Vagina (tissue), 2 donors: ENCODE measurements at regions not wholly inside any gene's neighbourhood (a gene's known extent, or its start where the extent isn't known, plus 50 kb on each side); places are given as distances from the start of the nearest gene placed in this dataset.
"Not testable (repeated sequence)": the region's sequence is repeated elsewhere in the genome, so short reads cannot be mapped to it uniquely, and the experiment has no call there.

Experiments used
- DNase-seq, 2 donors: peaks; one replicate each; pipeline ENCODE4 v3.0.0-alpha.2; 2017; ENCODE audit errors: extremely low spot score in 2 of 2
- H3K27ac ChIP-seq: fragments of 200-600 bp; sonication (generic); one replicate; pipeline ENCODE4 v1.5.1; 2019
- H3K27me3 ChIP-seq: fragments of 200-600 bp; sonication (generic); one replicate; pipeline ENCODE4 v1.5.1; 2019
- H3K36me3 ChIP-seq, 2 donors: fragments of 200-600 bp; sonication (generic); one replicate each; pipeline ENCODE4 v1.5.1; 2017 to 2019
- H3K4me1 ChIP-seq: fragments of 200-600 bp; sonication (generic); one replicate; pipeline ENCODE4 v1.5.1; 2019
- H3K4me3 ChIP-seq, 2 donors: fragments of 200-600 bp; sonication (generic); 1 replicate in 1 of 2; 2 replicates in 1 of 2; pipeline ENCODE4 v1.5.1; 2016 to 2019
- H3K9me3 ChIP-seq: fragments of 200-600 bp; sonication (generic); one replicate; pipeline ENCODE4 v1.5.1; 2019
- CTCF ChIP-seq, 3 experiments: fragments of 450-650 bp in 2 of 3; fragments of 200-600 bp in 1 of 3; sonication (generic) in 1 of 3; IDR thresholded peaks; one replicate each; pipeline ENCODE4 v1.5.1; 2017 to 2019; ENCODE audit warnings: antibody characterized with exemption in 3 of 3, mild to moderate bottlenecking in 2 of 3, moderate library complexity in 2 of 3
- POLR2A ChIP-seq, 2 donors: fragments of 450-650 bp; IDR thresholded peaks; one replicate each; pipeline ENCODE4 v1.6.1; 2017; ENCODE audit warnings: antibody characterized with exemption in 2 of 2, mild to moderate bottlenecking in 2 of 2, moderate library complexity in 2 of 2
- POLR2AphosphoS5 ChIP-seq, 2 donors: sonication (generic); formaldehyde crosslinking; IDR thresholded peaks; one replicate each; pipeline ENCODE4 v1.9.0; 2017; ENCODE audit warnings: antibody characterized with exemption in 2 of 2, mild to moderate bottlenecking in 2 of 2, low read depth in 1 of 2; ENCODE audit not compliant: insufficient read depth in 1 of 2
- intact Hi-C: fragments of 100-400 bp; cut with DNase I; formaldehyde crosslinking; loops from one replicate; pipeline ENCODE4 v1.15.1; 2023

GRCh38 chr2:234363011-234363487, 133.8 kb downstream of the ARL4C start:
- Histone ChIP-seq H3K4me3 (no peak overlapping the region), H3K4me1 (peaks cover 54% of the 10 kb centered on the region), H3K9me3 (no peaks in the 10 kb centered on the region), H3K27ac (peak overlapping the region; percentile 27), H3K27me3 (no peaks in the 10 kb centered on the region), H3K36me3 (no peaks in the 10 kb centered on the region)
- TF ChIP-seq POLR2A (IDR thresholded peaks at IDR 0.05), result no peak
- TF ChIP-seq POLR2AphosphoS5 (IDR thresholded peaks at IDR 0.05; ENCODE audit: insufficient read depth in 1 of 2, low read depth in 1 of 2), result peak in 1 of 2 donors; percentile 20
- intact Hi-C loops, result no loop called here
- DNase-seq, result no peak

- H3K27ac ChIP-seq, H3K36me3 ChIP-seq, H3K9me3 ChIP-seq, H3K4me3 ChIP-seq, intact Hi-C loops, H3K27me3 ChIP-seq, DNase-seq: not testable (repeated sequence)
- TF ChIP-seq POLR2AphosphoS5 (IDR thresholded peaks at IDR 0.05; ENCODE audit: insufficient read depth in 1 of 2, low read depth in 1 of 2), result peak in 1 of 2 donors; percentile 27
- peaks cover 30% of the 10 kb centered on the region for H3K4me1 ChIP-seq
Observed at GRCh38 chr2:234360313-234360975, 136.4 kb downstream of the ARL4C start.

- H3K4me3 ChIP-seq, result no peak overlapping the region
- no peaks in the 10 kb centered on the region for H3K9me3 ChIP-seq
- H3K27ac ChIP-seq, result no peak overlapping the region
- H3K27me3 ChIP-seq, result no peaks in the 10 kb centered on the region
- H3K36me3 ChIP-seq, result no peaks in the 10 kb centered on the region
- TF ChIP-seq CTCF (IDR thresholded peaks at IDR 0.05) (no peak), POLR2AphosphoS5 (IDR thresholded peaks at IDR 0.05; ENCODE audit: insufficient read depth in 1 of 2, low read depth in 1 of 2) (no peak), POLR2A (IDR thresholded peaks at IDR 0.05) (no peak)
- H3K4me1 ChIP-seq, result peaks cover 5% of the 10 kb centered on the region
- DNase-seq, result no peak
- intact Hi-C loops, result no loop called here
Observed at GRCh38 chr2:234357666-234358065, 139.2 kb downstream of the ARL4C start.

GRCh38 chr2:234355808-234356365, 141.0 kb downstream of the ARL4C start:
- Histone ChIP-seq H3K27ac (no peak overlapping the region), H3K36me3 (no peaks in the 10 kb centered on the region), H3K4me1 (no peaks in the 10 kb centered on the region), H3K9me3 (no peaks in the 10 kb centered on the region), H3K4me3 (no peak overlapping the region), H3K27me3 (no peaks in the 10 kb centered on the region)
- intact Hi-C loops, result no loop called here
- DNase-seq, result no peak
- TF ChIP-seq POLR2AphosphoS5 (IDR thresholded peaks at IDR 0.05; ENCODE audit: insufficient read depth in 1 of 2, low read depth in 1 of 2) (no peak), CTCF (IDR thresholded peaks at IDR 0.05) (no peak), POLR2A (IDR thresholded peaks at IDR 0.05) (no peak)

- intact Hi-C loops, result no loop called here
- no peaks in the 10 kb centered on the region for H3K9me3 ChIP-seq
- no peaks in the 10 kb centered on the region for H3K36me3 ChIP-seq
- H3K4me3 ChIP-seq, result no peak overlapping the region
- DNase-seq, result no peak
- TF ChIP-seq CTCF (IDR thresholded peaks at IDR 0.05), result no peak
- no peak for TF ChIP-seq POLR2A (IDR thresholded peaks at IDR 0.05)
- no peak for TF ChIP-seq POLR2AphosphoS5 (IDR thresholded peaks at IDR 0.05; ENCODE audit: insufficient read depth in 1 of 2, low read depth in 1 of 2)
- H3K27me3 ChIP-seq, result no peaks in the 10 kb centered on the region
- H3K4me1 ChIP-seq, result no peaks in the 10 kb centered on the region
- H3K27ac ChIP-seq, result no peak overlapping the region
Observed at GRCh38 chr2:234355021-234355720, 141.7 kb downstream of the ARL4C start.
